Neutrophil (primary cell): ENCODE measurements at regions not wholly inside any gene's neighbourhood (a gene's known extent, or its start where the extent isn't known, plus 50 kb on each side); places are given as distances from the start of the nearest gene placed in this dataset.

Experiments
- H3K27ac ChIP-seq: fragments of 200-600 bp; sonication (generic); 2 replicates; pipeline ENCODE4 v1.5.1; 2016; ENCODE audit warnings: mild to moderate bottlenecking, moderate library complexity
- H3K27me3 ChIP-seq: fragments of 200-600 bp; sonication (generic); 2 replicates; pipeline ENCODE4 v1.6.0; 2016; ENCODE audit warnings: mild to moderate bottlenecking
- H3K36me3 ChIP-seq: fragments of 200-600 bp; sonication (generic); 2 replicates; pipeline ENCODE4 v1.5.1; 2017
- H3K4me1 ChIP-seq, 2 experiments: fragments of 200-600 bp in 1 of 2; sonication (generic) in 1 of 2; 1 replicate in 1 of 2; 2 replicates in 1 of 2; pipeline versions ENCODE4 v1.5.1 to v1.6.1; 2013 to 2016; ENCODE audit warnings: low read depth in 1 of 2, low read length in 1 of 2, mild to moderate bottlenecking in 1 of 2, moderate library complexity in 1 of 2; ENCODE audit not compliant: control insufficient read depth in 1 of 2, insufficient read depth in 1 of 2
- H3K4me3 ChIP-seq, 2 experiments: fragments of 200-600 bp in 1 of 2; sonication (generic) in 1 of 2; 1 replicate in 1 of 2; 2 replicates in 1 of 2; pipeline ENCODE4 v1.5.1; 2013 to 2016; ENCODE audit warnings: low read depth in 1 of 2, low read length in 1 of 2, mild to moderate bottlenecking in 1 of 2, moderate library complexity in 1 of 2
- H3K9me3 ChIP-seq: fragments of 200-600 bp; sonication (generic); 2 replicates; pipeline ENCODE4 v1.5.1; 2016
- CTCF ChIP-seq: fragments of 200-600 bp; sonication (generic); IDR thresholded peaks from 2 replicates; pipeline ENCODE4 v1.5.1; 2016; ENCODE audit warnings: antibody characterized with exemption

GRCh38 chr4:106679063-106679462, 310.5 kb upstream of the GIMD1 start:
- H3K4me3 ChIP-seq, result no peak overlapping the region
- no peaks in the 10 kb centered on the region for H3K27me3 ChIP-seq
- H3K36me3 ChIP-seq, result no peaks in the 10 kb centered on the region
- peaks cover 44 to 48% of the 10 kb centered on the region in 2 experiments for H3K4me1 ChIP-seq
- no peak for TF ChIP-seq CTCF
- H3K9me3 ChIP-seq, result no peaks in the 10 kb centered on the region
- peak overlapping the region; percentile 54 for H3K27ac ChIP-seq

- Histone ChIP-seq H3K36me3 (no peaks in the 10 kb centered on the region), H3K27ac (peak overlapping the region; percentile 69)
Measured at GRCh38 chr4:106677213-106677612, 308.6 kb upstream of the GIMD1 start.

GRCh38 chr4:106676173-106676921, 307.8 kb upstream of the GIMD1 start:
- H3K9me3 ChIP-seq, result no peaks in the 10 kb centered on the region
- no peaks in the 10 kb centered on the region for H3K27me3 ChIP-seq
- H3K4me1 ChIP-seq, result peaks cover 44 to 48% of the 10 kb centered on the region in 2 experiments
- no peak for TF ChIP-seq CTCF
- H3K27ac ChIP-seq, result peak overlapping the region; percentile 69
- H3K36me3 ChIP-seq, result no peaks in the 10 kb centered on the region
- H3K4me3 ChIP-seq, result peak overlapping the region in 1 of 2 experiments; percentile 12

More at GRCh38 chr4:106677213-106677612, 308.6 kb upstream of the GIMD1 start:
- no peak for TF ChIP-seq CTCF
- no peaks in the 10 kb centered on the region for H3K27me3 ChIP-seq
- peaks cover 44 to 48% of the 10 kb centered on the region in 2 experiments for H3K4me1 ChIP-seq
- H3K4me3 ChIP-seq, result no peak overlapping the region
- H3K9me3 ChIP-seq, result no peaks in the 10 kb centered on the region

- peaks cover 15 to 19% of the 10 kb centered on the region in 2 experiments for H3K4me1 ChIP-seq
- no peak for TF ChIP-seq CTCF
- no peaks in the 10 kb centered on the region for H3K36me3 ChIP-seq
- H3K4me3 ChIP-seq, result no peak overlapping the region
- H3K27me3 ChIP-seq, result no peaks in the 10 kb centered on the region
- H3K9me3 ChIP-seq, result no peaks in the 10 kb centered on the region
- no peak overlapping the region for H3K27ac ChIP-seq
Measured at GRCh38 chr4:106671716-106672115, 303.1 kb upstream of the GIMD1 start.

- H3K27ac ChIP-seq, result no peak overlapping the region
Measured at GRCh38 chr4:106670976-106671375, 302.4 kb upstream of the GIMD1 start.

More at GRCh38 chr4:106670976-106671375, 302.4 kb upstream of the GIMD1 start:
- no peaks in the 10 kb centered on the region for H3K36me3 ChIP-seq
- peaks cover 8 to 12% of the 10 kb centered on the region in 2 experiments for H3K4me1 ChIP-seq
- H3K9me3 ChIP-seq, result no peaks in the 10 kb centered on the region
- TF ChIP-seq CTCF, result no peak
- H3K27me3 ChIP-seq, result no peaks in the 10 kb centered on the region
- no peak overlapping the region for H3K4me3 ChIP-seq
